GM19467 (cell line): ENCODE measurements at regions not wholly inside any gene's neighbourhood (a gene's known extent, or its start where the extent isn't known, plus 50 kb on each side); places are given as distances from the start of the nearest gene placed in this dataset.
"Not testable (repeated sequence)": the region's sequence is repeated elsewhere in the genome, so short reads cannot be mapped to it uniquely, and the experiment has no call there.

Source experiments
- ATAC-seq: cut with Tn5 transposase; IDR thresholded peaks from one replicate; pipeline ENCODE4 v1.9.1; 2021; ENCODE audit warnings: mild to moderate bottlenecking, moderate library complexity; ENCODE audit not compliant: unreplicated experiment

- ATAC-seq: no peak
Measured at GRCh38 chr13:87975035-87975434, 303.9 kb downstream of the SLITRK5 start.

DNA sequence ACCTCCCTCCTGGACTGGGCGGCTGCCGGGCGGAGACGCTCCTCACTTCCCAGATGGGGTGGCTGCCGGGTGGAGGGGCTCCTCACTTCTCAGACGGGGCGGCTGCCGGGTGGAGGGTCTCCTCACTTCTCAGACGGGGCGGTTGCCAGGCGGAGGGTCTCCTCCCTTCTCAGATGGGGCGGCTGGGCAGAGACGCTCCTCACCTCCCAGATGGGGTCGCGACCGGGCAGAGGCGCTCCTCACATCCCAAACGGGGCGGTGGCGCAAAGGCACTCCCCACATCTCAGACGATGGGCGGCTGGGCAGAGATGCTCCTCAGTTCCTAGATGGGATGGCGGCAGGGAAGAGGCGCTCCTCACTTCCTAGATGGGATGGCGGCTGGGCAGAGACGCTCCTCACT is 305.5 kb downstream of the SLITRK5 start:
- ATAC-seq: not testable (repeated sequence)

- ATAC-seq: no peak
Measured at GRCh38 chr13:87981416-87981815, 310.2 kb downstream of the SLITRK5 start.

- no peak for ATAC-seq
Measured at GRCh38 chr13:87982400-87982799, 311.2 kb downstream of the SLITRK5 start.

GRCh38 chr13:87986639-87987250 is 315.6 kb downstream of the SLITRK5 start:
- ATAC-seq: no peak

DNA sequence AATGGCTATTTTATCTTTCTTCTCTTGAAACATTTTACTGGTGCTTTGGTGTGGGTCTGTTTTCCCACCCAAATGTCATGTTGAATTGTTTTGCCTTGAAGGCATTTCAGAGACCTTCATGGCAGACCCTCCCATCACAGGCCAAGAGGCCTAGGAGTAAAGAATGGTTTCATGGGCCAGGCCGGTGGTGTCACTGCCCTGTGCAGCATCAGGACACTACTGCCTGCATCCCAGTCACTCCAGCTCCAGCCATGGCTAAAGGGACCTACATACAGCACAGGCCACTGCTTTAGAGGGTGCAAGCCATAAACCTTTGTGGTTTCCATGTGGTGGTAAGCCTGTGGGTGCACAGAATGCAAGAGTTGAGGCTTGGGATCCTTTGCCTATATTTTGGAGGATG is 326.9 kb downstream of the SLITRK5 start:
- ATAC-seq: no peak

DNA sequence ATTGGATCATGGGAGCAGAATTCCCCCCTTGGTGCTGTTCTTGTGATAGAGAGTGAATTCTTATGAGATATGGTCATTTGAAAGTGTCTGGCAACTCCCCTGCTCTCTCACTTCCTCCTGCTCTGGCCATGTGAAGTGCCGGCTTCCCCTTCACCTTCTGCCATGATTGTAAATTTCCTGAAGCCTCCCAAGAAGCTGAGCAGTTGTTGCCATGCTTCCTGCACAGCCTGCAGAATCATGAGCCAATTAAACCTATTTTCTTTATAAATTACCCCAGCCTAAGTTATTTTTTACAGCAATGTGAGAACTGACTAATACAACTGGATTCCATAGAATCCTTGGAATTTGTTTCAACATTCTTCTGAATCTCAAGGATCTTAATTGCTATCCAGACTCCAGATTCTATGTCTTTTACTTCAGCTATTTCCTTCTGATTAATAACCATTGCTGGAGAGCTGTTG is 328.1 kb downstream of the SLITRK5 start:
- ATAC-seq: no peak

- no peak for ATAC-seq
Measured at GRCh38 chr13:87999788-88000187, 328.6 kb downstream of the SLITRK5 start.

DNA sequence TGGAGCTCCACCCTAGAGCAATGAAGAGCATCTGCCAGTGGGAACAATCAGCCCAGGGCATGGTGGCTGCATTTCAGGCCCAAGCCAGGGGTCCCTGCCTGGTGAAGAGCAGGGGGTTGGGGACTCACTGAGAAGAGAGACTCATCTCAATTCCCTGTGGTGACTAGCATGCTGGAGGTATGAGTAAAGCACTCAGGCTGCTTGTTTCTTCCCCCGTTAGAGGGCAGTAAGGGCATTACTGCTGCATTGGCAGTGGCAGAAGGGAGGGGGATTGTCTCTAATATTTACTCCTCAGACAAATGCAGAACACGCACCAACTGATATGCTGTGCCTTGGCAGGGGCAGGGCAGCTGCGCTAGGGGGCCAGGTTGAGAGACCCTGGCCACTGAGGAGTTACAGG is 329.1 kb downstream of the SLITRK5 start:
- ATAC-seq: no peak

DNA sequence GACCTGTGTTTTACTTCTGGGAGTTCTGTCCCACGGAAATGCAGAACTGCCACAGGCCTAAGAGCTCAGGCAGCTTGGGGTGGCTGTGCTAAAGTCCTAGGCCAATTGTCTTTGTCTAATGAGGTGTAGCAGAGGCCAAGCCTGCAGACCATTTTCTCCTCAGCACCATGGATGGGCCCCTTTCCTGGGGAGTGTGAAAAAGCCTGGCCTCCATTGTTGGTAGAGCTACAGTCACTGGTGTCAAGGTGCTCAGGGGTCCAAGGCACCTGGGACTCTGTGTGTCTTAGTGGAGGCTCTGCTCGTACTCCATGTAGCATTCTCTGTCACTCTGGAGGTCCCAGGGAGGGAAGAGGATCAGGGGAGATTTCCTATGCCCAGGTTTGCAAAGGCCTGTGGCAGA is 329.6 kb downstream of the SLITRK5 start:
- ATAC-seq: no peak

DNA sequence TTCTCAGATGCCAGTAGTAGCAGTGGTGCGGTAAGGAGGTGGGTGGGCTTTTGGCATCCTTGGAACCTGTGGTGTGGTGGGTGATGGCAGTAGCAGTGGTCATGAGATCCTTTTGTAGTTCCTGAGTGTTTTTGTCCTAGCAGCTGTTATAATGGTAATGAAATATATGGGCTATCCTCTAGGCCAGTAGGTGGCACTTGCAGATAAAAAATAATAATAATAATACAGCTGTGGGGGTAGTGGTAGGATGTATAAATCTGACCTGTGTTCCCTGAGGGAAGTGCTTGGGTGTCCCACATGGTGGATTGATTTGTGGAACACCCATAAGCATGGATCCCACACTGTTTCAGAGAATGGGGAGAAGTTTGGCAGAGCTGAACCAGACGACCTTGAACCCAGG is 334.0 kb downstream of the SLITRK5 start:
- ATAC-seq: no peak

DNA sequence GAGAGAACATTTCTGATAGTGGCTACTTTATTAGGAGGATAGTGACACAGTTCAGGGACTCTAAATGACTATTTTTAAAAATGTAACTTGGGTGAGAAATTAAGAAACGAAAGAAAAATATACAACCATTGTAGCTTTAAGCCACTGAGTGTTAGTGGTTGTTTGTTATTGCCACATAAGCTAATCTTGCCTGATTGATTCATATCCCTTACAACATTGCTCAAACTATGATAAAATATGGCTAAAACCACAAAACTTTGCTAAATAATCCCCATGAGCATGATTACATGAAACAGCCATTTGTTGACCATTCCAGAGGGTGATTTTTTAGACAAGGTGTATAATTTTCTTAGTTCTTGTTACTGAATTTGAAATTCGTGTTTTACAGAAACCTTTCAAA is 343.4 kb downstream of the SLITRK5 start:
- ATAC-seq: no peak

- ATAC-seq: no peak
Measured at GRCh38 chr13:88022431-88023208, 351.4 kb downstream of the SLITRK5 start.

- no peak for ATAC-seq
Measured at GRCh38 chr13:88026241-88026640, 355.1 kb downstream of the SLITRK5 start.

DNA sequence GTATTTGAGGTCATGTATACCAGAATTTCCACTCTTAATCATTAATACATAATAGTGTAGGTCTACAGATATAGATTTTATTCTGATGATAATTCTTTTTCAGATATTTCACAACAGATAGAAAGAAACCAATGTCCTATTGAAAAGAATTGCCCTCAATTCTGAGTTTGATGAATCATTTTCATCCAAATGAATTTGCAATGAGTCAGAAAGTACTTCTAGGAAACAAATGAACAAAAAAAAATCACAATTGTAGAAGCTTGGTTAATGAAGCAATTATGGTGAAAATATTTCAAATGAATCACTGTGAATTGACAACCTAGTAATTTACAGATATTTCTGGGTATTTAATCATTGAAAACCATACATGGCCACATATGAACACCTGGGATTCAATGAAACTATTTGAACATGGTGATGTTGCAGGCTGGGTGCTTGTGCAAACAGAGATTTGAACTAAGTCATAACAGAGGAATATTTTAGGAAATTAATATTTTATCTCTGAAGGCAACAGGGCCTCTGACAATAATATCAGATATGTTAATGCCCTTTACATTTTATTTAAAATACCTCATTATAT is 360.9 kb downstream of the SLITRK5 start:
- ATAC-seq: no peak

GRCh38 chr13:88036205-88036604 is 365.0 kb downstream of the SLITRK5 start:
- not testable (repeated sequence) for ATAC-seq

GRCh38 chr13:88042489-88042888 is 371.3 kb downstream of the SLITRK5 start:
- ATAC-seq: no peak

GRCh38 chr13:88051746-88052482 is 380.7 kb downstream of the SLITRK5 start:
- no peak for ATAC-seq

GRCh38 chr13:88063741-88064140 is 392.6 kb downstream of the SLITRK5 start:
- ATAC-seq: no peak

DNA sequence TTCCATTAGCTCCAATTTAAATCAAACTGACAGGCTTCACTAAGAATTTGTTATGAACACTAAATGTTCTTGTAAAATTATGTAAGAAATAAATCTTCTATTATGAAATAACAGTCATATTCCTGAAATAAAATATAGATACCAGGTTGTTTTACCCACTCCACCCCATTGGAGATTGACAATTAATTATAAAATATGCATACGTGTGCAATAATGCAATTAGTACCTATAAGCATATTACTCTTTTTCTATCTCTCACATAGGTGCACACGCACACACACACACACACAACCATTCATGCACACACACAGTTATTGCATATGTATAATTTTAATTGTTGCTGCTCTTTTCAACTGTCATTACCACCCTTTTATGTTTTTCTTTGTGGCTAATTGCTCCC is 395.7 kb downstream of the SLITRK5 start:
- no peak for ATAC-seq

- ATAC-seq: no peak
Measured at GRCh38 chr13:88068316-88068715, 397.1 kb downstream of the SLITRK5 start.
